ENCODE measurements at regions not wholly inside any gene's neighbourhood (a gene's known extent, or its start where the extent isn't known, plus 50 kb on each side); places are given as distances from the start of the nearest gene placed in this dataset.

DNA sequence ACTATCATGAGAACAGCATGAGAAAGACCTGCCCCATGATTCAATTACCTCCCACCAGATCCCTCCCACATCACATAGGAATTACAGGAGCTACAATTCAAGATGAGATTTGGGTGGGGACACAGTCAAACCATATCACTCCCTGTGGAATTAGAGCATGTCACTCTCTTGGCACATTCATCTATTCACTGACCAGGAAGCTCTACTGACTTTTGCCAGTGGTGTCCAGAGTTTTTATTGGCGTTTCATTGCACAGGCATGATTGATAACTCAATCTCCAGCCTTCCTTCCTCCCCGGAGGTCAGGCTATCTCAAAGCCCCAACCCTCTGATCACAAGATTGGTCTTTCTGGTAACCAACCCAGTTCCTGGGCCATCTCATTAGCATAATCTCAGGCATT lies 478.9 kb upstream of the NRP1 start:
- Histone ChIP-seq H3K9me3 (replicated peaks in 1 of 3) (no peaks in the 10 kb centered on the region), H3K27ac (no peak overlapping the region), H3K27me3 (no peaks in the 10 kb centered on the region), H3K36me3 (replicated peaks in 1 of 2) (no peaks in the 10 kb centered on the region), H3K4me3 (no peak overlapping the region), H3K4me1 (replicated peaks in 1 of 2) (peaks cover 0 to 3% of the 10 kb centered on the region in 2 donors)
- 89 to 94% (median 91%) methylated on average over 2 of the region's 2 CpGs for WGBS, 4 donors
- DNase-seq = no peak
- TF ChIP-seq, protein P1, sequence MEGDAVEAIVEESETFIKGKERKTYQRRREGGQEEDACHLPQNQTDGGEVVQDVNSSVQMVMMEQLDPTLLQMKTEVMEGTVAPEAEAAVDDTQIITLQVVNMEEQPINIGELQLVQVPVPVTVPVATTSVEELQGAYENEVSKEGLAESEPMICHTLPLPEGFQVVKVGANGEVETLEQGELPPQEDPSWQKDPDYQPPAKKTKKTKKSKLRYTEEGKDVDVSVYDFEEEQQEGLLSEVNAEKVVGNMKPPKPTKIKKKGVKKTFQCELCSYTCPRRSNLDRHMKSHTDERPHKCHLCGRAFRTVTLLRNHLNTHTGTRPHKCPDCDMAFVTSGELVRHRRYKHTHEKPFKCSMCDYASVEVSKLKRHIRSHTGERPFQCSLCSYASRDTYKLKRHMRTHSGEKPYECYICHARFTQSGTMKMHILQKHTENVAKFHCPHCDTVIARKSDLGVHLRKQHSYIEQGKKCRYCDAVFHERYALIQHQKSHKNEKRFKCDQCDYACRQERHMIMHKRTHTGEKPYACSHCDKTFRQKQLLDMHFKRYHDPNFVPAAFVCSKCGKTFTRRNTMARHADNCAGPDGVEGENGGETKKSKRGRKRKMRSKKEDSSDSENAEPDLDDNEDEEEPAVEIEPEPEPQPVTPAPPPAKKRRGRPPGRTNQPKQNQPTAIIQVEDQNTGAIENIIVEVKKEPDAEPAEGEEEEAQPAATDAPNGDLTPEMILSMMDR (IDR thresholded peaks at IDR 0.05) = no peak
- TF ChIP-seq POLR2A (IDR thresholded peaks at IDR 0.05) = no peak
- intact Hi-C loops (cut with DNase I) = no loop called here

DNA sequence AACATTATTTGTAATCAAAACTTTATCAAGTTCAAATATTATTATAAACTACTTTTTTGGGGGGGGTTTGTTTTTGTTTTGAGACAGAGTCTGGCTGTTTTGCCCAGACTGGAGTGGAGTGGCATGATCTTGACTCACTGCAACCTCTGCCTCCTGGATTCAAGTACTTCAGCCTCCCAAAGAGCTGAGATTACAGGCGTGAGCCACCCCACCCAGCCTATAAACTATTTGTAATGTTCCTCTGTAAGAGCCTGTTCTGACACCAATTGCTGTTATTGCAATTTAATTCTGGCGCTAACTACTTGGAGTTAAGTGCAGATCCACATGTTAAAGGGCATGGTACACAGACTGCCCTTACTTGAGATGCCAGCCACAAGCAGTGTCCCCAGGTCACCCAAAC lies 478.1 kb upstream of the NRP1 start:
- Histone ChIP-seq H3K27me3 (no peaks in the 10 kb centered on the region), H3K4me3 (no peak overlapping the region), H3K27ac (no peak overlapping the region), H3K9me3 (replicated peaks in 1 of 3) (no peaks in the 10 kb centered on the region), H3K4me1 (replicated peaks in 1 of 2) (no peaks in the 10 kb centered on the region), H3K36me3 (replicated peaks in 1 of 2) (no peaks in the 10 kb centered on the region)
- 71 to 100% (median 91%) methylated on average over 2 of the region's 2 CpGs for WGBS, 4 donors
- TF ChIP-seq, protein P1 (IDR thresholded peaks at IDR 0.05) = no peak
- TF ChIP-seq POLR2A (IDR thresholded peaks at IDR 0.05) = no peak
- DNase-seq = no peak
- intact Hi-C loops (cut with DNase I) = no loop called here

DNA sequence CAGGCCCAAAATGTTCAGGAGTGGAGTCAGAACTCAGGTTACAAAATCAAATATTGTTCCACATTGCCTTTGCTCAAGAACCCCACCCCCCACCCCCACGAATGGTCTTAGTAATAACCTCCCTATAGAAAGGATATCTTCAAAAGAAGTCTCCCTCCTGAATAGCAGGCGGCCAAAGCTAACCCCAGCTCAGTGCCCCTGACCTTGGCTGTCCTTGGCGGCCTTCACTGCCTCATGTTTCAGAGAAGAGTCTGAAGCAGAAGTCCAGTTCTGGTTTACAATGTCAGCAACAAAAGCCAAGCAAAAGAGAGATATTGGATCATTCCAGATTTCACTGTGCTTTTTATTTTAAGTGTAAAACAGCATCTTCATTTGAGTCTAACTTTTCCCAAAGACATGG lies 476.5 kb upstream of the NRP1 start:
- Histone ChIP-seq H3K36me3 (replicated peaks in 1 of 2) (no peaks in the 10 kb centered on the region), H3K27ac (no peak overlapping the region), H3K27me3 (no peaks in the 10 kb centered on the region), H3K9me3 (replicated peaks in 1 of 3) (no peaks in the 10 kb centered on the region), H3K4me1 (replicated peaks in 1 of 2) (no peaks in the 10 kb centered on the region), H3K4me3 (no peak overlapping the region)
- no peak for DNase-seq
- no peak for TF ChIP-seq POLR2A (IDR thresholded peaks at IDR 0.05)
- TF ChIP-seq, protein P1 (IDR thresholded peaks at IDR 0.05) = no peak
- intact Hi-C loops (cut with DNase I) = no loop called here
- WGBS, 4 donors = 34 to 65% (median 56%) methylated on average over 2 to 3 of the region's 3 CpGs

DNA sequence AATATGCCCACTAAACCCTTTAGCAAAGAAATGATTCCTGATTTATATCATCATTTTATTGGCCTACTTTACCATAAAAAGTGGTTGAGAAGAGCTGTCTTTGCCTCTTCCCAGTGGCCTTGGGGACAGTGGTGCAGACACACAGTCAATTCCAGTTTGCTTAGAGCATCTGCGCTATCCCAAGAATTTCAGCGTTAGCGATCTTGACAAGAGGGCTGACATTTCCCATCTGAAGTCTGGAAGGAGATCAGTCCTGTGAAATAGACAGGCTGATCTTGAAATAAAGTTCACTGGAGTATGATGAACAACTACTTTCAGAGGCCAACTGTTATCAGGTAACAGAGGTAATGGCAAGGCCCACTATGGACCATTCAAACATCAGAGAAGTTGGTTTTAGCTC lies 475.3 kb upstream of the NRP1 start:
- Histone ChIP-seq H3K4me3 (no peak overlapping the region), H3K36me3 (replicated peaks in 1 of 2) (no peaks in the 10 kb centered on the region), H3K27me3 (no peaks in the 10 kb centered on the region), H3K9me3 (replicated peaks in 1 of 3) (no peaks in the 10 kb centered on the region), H3K4me1 (replicated peaks in 1 of 2) (no peaks in the 10 kb centered on the region), H3K27ac (no peak overlapping the region)
- 91 to 98% (median 96%) methylated on average over 3 of the region's 3 CpGs for WGBS, 4 donors
- DNase-seq = no peak
- TF ChIP-seq POLR2A (IDR thresholded peaks at IDR 0.05) = no peak
- TF ChIP-seq, protein P1 (IDR thresholded peaks at IDR 0.05) = no peak
- intact Hi-C loops (cut with DNase I) = no loop called here

Data from adrenal gland (tissue), 9 donors.